AG09309 (cell line): ENCODE measurements at regions not wholly inside any gene's neighbourhood (a gene's known extent, or its start where the extent isn't known, plus 50 kb on each side); places are given as distances from the start of the nearest gene placed in this dataset.

Source experiments
- DNase-seq: peaks from one replicate; pipeline ENCODE4 v3.0.0-alpha.2; 2010; ENCODE audit warnings: low read depth
- H3K4me3 ChIP-seq: 2 replicates; pipeline ENCODE4 v1.5.1; 2011; ENCODE audit warnings: mild to moderate bottlenecking, low read depth, low read length, moderate library complexity; ENCODE audit not compliant: control insufficient read depth
- TF ChIP-seq, protein P1 (sequence below): IDR thresholded peaks from 2 replicates; pipeline ENCODE4 v1.5.1; 2011; ENCODE audit warnings: mild to moderate bottlenecking, low read depth, low read length, inconsistent platforms; ENCODE audit not compliant: insufficient read depth, control insufficient read depth; ENCODE audit errors: missing control alignments

DNA sequence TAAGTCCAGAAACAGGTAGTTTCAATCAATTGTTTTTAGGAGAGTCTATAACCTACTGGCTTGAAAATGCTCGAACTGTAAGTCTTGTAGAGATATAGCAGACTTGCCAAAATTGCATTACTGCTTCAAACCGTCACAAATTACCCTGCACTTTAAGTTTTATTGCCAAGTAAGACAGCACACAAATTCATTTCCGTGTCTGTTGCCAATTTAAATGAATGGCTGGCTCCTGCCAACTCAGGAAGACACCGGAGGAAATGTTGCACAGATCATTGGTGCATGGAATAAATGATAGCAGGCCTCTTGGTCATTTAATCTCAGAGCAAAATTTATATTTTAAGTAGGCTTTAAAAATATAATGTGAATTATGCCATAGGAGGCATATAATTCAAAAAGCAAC is 438.1 kb downstream of the HACE1 start:
- no peak for DNase-seq
- no peak overlapping the region for H3K4me3 ChIP-seq
- TF ChIP-seq, protein P1, sequence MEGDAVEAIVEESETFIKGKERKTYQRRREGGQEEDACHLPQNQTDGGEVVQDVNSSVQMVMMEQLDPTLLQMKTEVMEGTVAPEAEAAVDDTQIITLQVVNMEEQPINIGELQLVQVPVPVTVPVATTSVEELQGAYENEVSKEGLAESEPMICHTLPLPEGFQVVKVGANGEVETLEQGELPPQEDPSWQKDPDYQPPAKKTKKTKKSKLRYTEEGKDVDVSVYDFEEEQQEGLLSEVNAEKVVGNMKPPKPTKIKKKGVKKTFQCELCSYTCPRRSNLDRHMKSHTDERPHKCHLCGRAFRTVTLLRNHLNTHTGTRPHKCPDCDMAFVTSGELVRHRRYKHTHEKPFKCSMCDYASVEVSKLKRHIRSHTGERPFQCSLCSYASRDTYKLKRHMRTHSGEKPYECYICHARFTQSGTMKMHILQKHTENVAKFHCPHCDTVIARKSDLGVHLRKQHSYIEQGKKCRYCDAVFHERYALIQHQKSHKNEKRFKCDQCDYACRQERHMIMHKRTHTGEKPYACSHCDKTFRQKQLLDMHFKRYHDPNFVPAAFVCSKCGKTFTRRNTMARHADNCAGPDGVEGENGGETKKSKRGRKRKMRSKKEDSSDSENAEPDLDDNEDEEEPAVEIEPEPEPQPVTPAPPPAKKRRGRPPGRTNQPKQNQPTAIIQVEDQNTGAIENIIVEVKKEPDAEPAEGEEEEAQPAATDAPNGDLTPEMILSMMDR, result no peak

DNA sequence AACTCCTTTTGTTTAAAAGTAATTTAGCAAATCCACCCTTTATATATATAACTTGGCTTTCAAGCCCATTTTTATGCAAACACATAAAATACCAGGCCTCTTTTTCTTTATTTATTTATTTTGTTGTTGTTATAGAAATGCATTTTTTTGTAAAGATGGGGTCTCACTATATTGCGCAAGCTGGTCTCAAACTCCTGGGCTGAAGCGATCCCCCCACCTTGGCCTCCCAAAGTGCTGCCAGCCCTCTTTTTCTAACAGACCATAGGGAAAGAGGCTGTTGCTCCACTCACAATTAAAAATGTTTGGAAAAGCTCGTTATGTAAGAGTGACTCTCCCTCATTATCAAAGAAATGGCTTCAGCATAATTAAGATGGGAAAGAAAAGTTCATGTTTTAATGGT is 440.9 kb downstream of the HACE1 start:
- no peak for DNase-seq
- TF ChIP-seq, protein P1, result no peak
- H3K4me3 ChIP-seq, result no peak overlapping the region

DNA sequence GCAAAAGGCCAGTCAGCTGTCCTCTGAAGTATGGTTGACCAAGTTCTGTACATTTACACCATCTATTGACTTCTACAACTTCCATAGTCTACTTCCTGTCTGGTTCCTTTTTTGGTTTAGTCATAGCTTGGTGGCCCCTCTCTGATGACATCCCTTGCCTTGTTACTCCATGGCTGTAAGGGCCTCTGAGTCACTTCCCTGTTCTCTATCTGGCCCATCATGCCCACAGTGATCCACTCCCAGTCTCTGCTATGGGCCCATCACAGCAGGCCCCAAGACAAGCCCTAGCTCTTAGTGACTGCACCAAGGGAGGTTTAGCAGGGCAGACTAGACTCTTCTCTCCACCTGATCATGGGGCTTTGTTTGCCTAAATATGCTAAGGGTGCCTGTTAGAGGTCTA is 441.6 kb downstream of the HACE1 start:
- no peak overlapping the region for H3K4me3 ChIP-seq
- TF ChIP-seq, protein P1, result no peak
- DNase-seq, result no peak

DNA sequence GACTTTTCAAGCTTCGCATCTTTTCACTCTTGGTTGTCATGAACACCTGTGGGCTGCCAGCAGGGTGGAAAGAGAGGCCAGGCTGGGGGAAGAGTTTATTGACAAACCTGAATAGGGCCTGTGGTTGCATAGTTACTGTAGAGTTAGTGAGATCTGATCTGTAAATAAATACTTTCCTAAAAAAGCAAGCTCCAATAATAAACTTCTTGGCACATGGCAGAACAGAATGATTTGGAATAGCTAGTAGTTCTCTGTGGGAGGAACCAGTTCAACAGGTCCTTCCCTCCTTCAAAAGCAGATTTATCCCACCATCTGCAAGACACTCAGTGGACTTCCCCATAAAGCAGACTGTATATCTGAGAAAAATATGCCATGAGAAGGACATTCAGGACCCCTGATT is 445.0 kb downstream of the HACE1 start:
- TF ChIP-seq, protein P1, result no peak
- no peak for DNase-seq
- H3K4me3 ChIP-seq, result no peak overlapping the region

DNA sequence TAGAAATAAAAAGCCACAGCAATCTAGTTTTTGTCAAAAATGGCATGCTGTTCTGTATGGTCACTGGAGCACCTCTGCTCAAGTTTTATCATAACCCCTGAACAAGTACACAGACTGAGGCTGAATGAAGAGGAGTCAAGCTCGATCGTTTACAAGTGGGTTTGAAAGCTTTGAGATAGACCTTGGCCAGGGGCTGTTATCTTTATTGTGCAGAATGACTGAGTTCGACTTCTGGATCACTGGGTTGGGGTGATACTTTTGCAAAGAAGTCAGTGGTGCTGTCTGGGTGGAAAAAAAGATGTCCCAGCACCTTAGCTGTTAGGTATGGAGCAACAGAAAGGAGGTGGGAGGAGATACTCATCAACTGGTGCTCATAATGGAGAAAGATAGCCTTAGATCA is 446.0 kb downstream of the HACE1 start:
- no peak for DNase-seq
- TF ChIP-seq, protein P1, result no peak
- H3K4me3 ChIP-seq, result no peak overlapping the region

DNA sequence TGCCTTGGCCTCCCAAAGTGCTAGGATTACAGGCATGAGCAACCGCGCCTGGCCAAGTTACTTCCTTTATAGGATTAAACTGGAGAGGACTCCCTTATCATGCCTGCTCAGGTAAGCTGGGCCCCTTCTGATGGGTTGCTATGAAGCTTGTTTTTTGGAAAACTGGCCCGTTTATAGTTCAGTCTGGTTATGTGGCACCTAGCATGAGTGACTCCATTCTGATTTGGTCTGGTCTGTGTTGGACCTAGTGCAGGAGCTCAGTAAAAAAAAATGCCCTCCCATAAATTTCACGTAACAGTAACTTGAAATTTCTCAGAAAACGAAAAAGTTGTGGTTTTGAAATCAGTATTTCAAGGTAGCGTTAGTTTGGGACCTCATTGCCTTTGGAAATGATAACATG is 448.4 kb downstream of the HACE1 start:
- TF ChIP-seq, protein P1, result no peak
- no peak overlapping the region for H3K4me3 ChIP-seq
- DNase-seq, result no peak

DNA sequence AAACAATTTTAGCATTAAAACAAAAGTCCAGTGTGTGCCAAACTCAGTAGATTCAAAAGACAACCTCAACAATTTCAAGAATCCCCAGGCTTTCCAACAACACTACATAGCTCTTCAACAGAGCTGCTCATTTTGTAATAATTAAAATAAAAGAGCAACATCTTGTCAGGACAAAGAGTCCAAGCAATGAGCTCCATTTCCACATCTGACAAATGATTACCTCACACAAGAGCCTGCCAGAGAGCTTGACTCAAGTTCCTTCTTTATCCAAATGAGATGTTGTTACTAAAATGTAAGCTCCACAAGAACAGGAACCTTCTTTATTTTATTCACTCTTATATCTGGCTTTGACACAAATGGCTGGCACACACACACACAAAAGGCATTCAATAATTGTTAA is 449.8 kb downstream of the HACE1 start:
- TF ChIP-seq, protein P1, result no peak
- DNase-seq, result no peak

More for the DNA sequence above, 449.8 kb downstream of the HACE1 start:
- H3K4me3 ChIP-seq, result no peak overlapping the region
